Mammary epithelial cell (primary cell): ENCODE measurements at regions not wholly inside any gene's neighbourhood (a gene's known extent, or its start where the extent isn't known, plus 50 kb on each side); places are given as distances from the start of the nearest gene placed in this dataset.

Source experiments
- EZH2 ChIP-seq: IDR thresholded peaks from 2 replicates; pipeline ENCODE4 v1.6.1; 2012; ENCODE audit warnings: low read length, inconsistent platforms, borderline replicate concordance
- TF ChIP-seq, protein P1 (sequence below), 2 donors: IDR thresholded peaks in 1 of 2; conservative IDR thresholded peaks in 1 of 2; 2 replicates each; pipeline ENCODE4 v1.5.1; 2011 to 2012; ENCODE audit warnings: inconsistent platforms in 2 of 2, low read length in 2 of 2, mild to moderate bottlenecking in 2 of 2, control low read depth in 1 of 2, low read depth in 1 of 2; ENCODE audit not compliant: insufficient read depth in 1 of 2; ENCODE audit errors: extremely low read depth in 1 of 2

DNA sequence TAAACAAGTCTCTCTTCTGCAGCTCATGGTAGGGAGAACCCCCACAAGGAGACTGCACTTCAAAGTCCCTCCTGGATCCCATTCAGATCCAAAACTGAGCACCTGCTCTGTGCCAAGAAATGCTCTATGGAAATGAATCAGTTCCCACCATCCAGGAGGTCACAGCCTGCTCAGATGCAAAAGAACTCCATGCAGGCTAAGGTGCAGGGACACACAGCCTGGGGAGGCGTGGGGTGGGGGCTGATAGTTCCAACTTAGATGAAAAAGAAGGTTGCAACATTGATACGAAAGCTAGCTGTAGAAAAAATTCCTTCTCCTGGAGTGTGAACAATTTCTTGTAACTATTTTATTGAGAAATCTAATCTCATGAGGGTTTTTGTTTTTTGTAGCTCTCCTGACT lies 111.0 kb upstream of the TMEM170B start:
- TF ChIP-seq, protein P1, sequence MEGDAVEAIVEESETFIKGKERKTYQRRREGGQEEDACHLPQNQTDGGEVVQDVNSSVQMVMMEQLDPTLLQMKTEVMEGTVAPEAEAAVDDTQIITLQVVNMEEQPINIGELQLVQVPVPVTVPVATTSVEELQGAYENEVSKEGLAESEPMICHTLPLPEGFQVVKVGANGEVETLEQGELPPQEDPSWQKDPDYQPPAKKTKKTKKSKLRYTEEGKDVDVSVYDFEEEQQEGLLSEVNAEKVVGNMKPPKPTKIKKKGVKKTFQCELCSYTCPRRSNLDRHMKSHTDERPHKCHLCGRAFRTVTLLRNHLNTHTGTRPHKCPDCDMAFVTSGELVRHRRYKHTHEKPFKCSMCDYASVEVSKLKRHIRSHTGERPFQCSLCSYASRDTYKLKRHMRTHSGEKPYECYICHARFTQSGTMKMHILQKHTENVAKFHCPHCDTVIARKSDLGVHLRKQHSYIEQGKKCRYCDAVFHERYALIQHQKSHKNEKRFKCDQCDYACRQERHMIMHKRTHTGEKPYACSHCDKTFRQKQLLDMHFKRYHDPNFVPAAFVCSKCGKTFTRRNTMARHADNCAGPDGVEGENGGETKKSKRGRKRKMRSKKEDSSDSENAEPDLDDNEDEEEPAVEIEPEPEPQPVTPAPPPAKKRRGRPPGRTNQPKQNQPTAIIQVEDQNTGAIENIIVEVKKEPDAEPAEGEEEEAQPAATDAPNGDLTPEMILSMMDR (conservative IDR thresholded peaks at IDR 0.05 in 1 of 2, IDR thresholded peaks at IDR 0.05 in 1 of 2; ENCODE audit: extremely low read depth in 1 of 2, insufficient read depth in 1 of 2, low read depth in 1 of 2, low read length in 2 of 2), result no peak
- no peak for TF ChIP-seq EZH2
